GM23248 (cell line): ENCODE measurements at regions not wholly inside any gene's neighbourhood (a gene's known extent, or its start where the extent isn't known, plus 50 kb on each side); places are given as distances from the start of the nearest gene placed in this dataset.

Experiments
- DNase-seq: peaks from one replicate; pipeline ENCODE4 v3.0.0-alpha.2; 2015
- H2AFZ ChIP-seq: fragments of 200-600 bp; sonication (generic); 2 replicates; pipeline ENCODE4 v1.6.1; 2016; ENCODE audit warnings: antibody characterized with exemption
- H3F3A ChIP-seq: fragments of 200-600 bp; sonication (generic); 2 replicates; pipeline ENCODE4 v1.6.1; 2016; ENCODE audit warnings: mild to moderate bottlenecking, antibody characterized with exemption, mixed run types; ENCODE audit not compliant: insufficient read depth
- H3K27ac ChIP-seq: fragments of 200-600 bp; sonication (generic); 2 replicates; pipeline ENCODE4 v1.5.1; 2016; ENCODE audit warnings: mild to moderate bottlenecking
- H3K27me3 ChIP-seq: fragments of 200-600 bp; sonication (generic); replicated peaks from 2 replicates; pipeline ENCODE4 v1.6.1; 2016; ENCODE audit warnings: mild to moderate bottlenecking; ENCODE audit not compliant: insufficient read depth
- H3K36me3 ChIP-seq: fragments of 200-600 bp; sonication (generic); 2 replicates; pipeline ENCODE4 v1.6.1; 2016; ENCODE audit warnings: low read depth, mild to moderate bottlenecking
- H3K4me1 ChIP-seq: fragments of 200-600 bp; sonication (generic); 2 replicates; pipeline ENCODE4 v1.6.1; 2016; ENCODE audit warnings: mild to moderate bottlenecking; ENCODE audit not compliant: insufficient read depth
- H3K4me2 ChIP-seq: fragments of 200-600 bp; sonication (generic); one replicate; pipeline ENCODE4 v1.6.1; 2016; ENCODE audit warnings: mild to moderate bottlenecking; ENCODE audit not compliant: unreplicated experiment
- H3K4me3 ChIP-seq: fragments of 200-600 bp; sonication (generic); 2 replicates; pipeline ENCODE4 v1.5.1; 2016; ENCODE audit warnings: mild to moderate bottlenecking
- H3K79me2 ChIP-seq: fragments of 200-600 bp; sonication (generic); 2 replicates; pipeline ENCODE4 v1.6.1; 2016; ENCODE audit warnings: mild to moderate bottlenecking; ENCODE audit not compliant: insufficient read depth
- H3K9ac ChIP-seq: fragments of 200-600 bp; sonication (generic); 2 replicates; pipeline ENCODE4 v1.6.1; 2016; ENCODE audit warnings: mild to moderate bottlenecking
- H3K9me2 ChIP-seq: fragments of 200-600 bp; sonication (generic); 2 replicates; pipeline ENCODE4 v1.6.1; 2016; ENCODE audit warnings: mixed run types, mild to moderate bottlenecking, moderate library complexity; ENCODE audit not compliant: insufficient read depth
- H3K9me3 ChIP-seq: fragments of 200-600 bp; sonication (generic); one replicate; pipeline ENCODE4 v1.6.1; 2017; ENCODE audit warnings: low read depth
- H4K20me1 ChIP-seq: fragments of 200-600 bp; sonication (generic); 2 replicates; pipeline ENCODE4 v1.6.0; 2016; ENCODE audit not compliant: insufficient read depth
- EZH2 ChIP-seq: fragments of 200-600 bp; sonication (generic); IDR thresholded peaks from 2 replicates; pipeline ENCODE4 v1.6.1; 2018; ENCODE audit warnings: antibody characterized with exemption, mild to moderate bottlenecking; ENCODE audit not compliant: insufficient read depth, poor library complexity, severe bottlenecking
- EZH2phosphoT487 ChIP-seq: fragments of 200-600 bp; sonication (generic); IDR thresholded peaks from 2 replicates; pipeline ENCODE4 v1.6.1; 2018; ENCODE audit warnings: antibody characterized with exemption, moderate library complexity, mild to moderate bottlenecking, low read depth; ENCODE audit not compliant: insufficient read depth
- WGBS, 2 experiments: methylation state at CpG; one replicate each; pipeline ENCODE4 v1.1.6; 2015 to 2017; ENCODE audit warnings: low lambda C conversion rate in 2 of 2, low coverage in 1 of 2; ENCODE audit errors: missing lambda C conversion rate in 2 of 2; 5-methylcytosine and 5-hydroxymethylcytosine counted together
- in situ Hi-C: fragments of 300-500 bp; cut with MboI; formaldehyde crosslinking; loops from 2 replicates; pipeline ENCODE4 v1.15.0; 2020

- Histone ChIP-seq H3K36me3 (no peaks in the 10 kb centered on the region), H3K27me3 (no peaks in the 10 kb centered on the region), H3F3A (peaks cover 13% of the 10 kb centered on the region; the same call in 1 of the 2 replicates), H3K27ac (peak overlapping the region; percentile 88), H3K4me1 (peaks cover 18% of the 10 kb centered on the region), H3K9me3 (no peaks in the 10 kb centered on the region), H2AFZ (peak overlapping the region; percentile 66), H3K9me2 (no peaks in the 10 kb centered on the region), H3K79me2 (no peaks in the 10 kb centered on the region; the same call in 1 of the 2 replicates), H3K4me2 (peak overlapping the region; percentile 40), H3K9ac (peak overlapping the region; percentile 68), H3K4me3 (no peak overlapping the region), H4K20me1 (no peaks in the 10 kb centered on the region)
- in situ Hi-C loops, result no loop called here
- peak; percentile 30 for DNase-seq
- TF ChIP-seq EZH2phosphoT487 (no peak), EZH2 (no peak)
- WGBS, 2 experiments, result 53 to 54% methylated on average over 5 of the region's 5 CpGs
These were observed 215.1 kb upstream of the SFRP2 start for GRCh38 chr4:154004016-154004415.

DNA sequence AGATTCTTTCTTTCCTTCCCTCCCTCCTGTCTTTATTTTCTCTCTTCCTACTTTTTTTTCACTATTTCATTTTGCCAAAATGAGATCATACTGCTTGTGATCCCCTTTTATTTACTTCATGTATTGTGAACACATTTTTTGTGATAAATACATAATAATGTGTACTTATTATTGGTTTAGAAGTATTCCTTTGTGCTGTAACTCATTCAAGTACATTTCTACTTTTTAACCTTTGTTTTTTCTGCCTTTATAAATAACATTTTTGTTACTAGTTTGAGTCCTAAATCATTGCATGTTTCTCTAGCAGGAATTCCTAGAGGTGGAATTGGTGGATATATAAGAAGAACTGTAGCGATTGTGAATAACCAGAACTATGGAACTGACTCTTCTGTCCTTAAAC lies 214.5 kb upstream of the SFRP2 start:
- no peak overlapping the region for H3K9ac ChIP-seq
- in situ Hi-C loops, result no loop called here

GRCh38 chr4:154001193-154001592 lies 212.3 kb upstream of the SFRP2 start:
- no peaks in the 10 kb centered on the region for H3K9me2 ChIP-seq
- no peaks in the 10 kb centered on the region for H3K79me2 ChIP-seq
- DNase-seq, result peak; percentile 13
- H3K27me3 ChIP-seq, result no peaks in the 10 kb centered on the region
- H3K9ac ChIP-seq, result no peak overlapping the region
- H3F3A ChIP-seq, result peaks cover 13% of the 10 kb centered on the region; the same call in 1 of the 2 replicates
- TF ChIP-seq EZH2 (no peak), EZH2phosphoT487 (no peak)
- no peaks in the 10 kb centered on the region for H4K20me1 ChIP-seq
- H3K4me3 ChIP-seq, result no peak overlapping the region
- in situ Hi-C loops, result no loop called here
- no peaks in the 10 kb centered on the region for H3K36me3 ChIP-seq
- H3K4me2 ChIP-seq, result no peak overlapping the region
- no peaks in the 10 kb centered on the region for H3K9me3 ChIP-seq
- no peak overlapping the region for H2AFZ ChIP-seq
- peaks cover 18% of the 10 kb centered on the region for H3K4me1 ChIP-seq
- no peak overlapping the region for H3K27ac ChIP-seq

More for the DNA sequence above, 214.5 kb upstream of the SFRP2 start:
- no peak for DNase-seq
- peaks cover 18% of the 10 kb centered on the region for H3K4me1 ChIP-seq
- WGBS, 2 experiments, result 98 to 100% methylated on average over 1 of the region's 1 CpG
- no peak for TF ChIP-seq EZH2phosphoT487
- TF ChIP-seq EZH2, result no peak
- peaks cover 13% of the 10 kb centered on the region; the same call in 1 of the 2 replicates for H3F3A ChIP-seq
- no peak overlapping the region for H3K4me3 ChIP-seq
- H4K20me1 ChIP-seq, result no peaks in the 10 kb centered on the region
- no peaks in the 10 kb centered on the region; the same call in 1 of the 2 replicates for H3K79me2 ChIP-seq
- H2AFZ ChIP-seq, result no peak overlapping the region
- H3K36me3 ChIP-seq, result no peaks in the 10 kb centered on the region
- H3K27me3 ChIP-seq, result no peaks in the 10 kb centered on the region
- H3K9me2 ChIP-seq, result no peaks in the 10 kb centered on the region
- H3K9me3 ChIP-seq, result no peaks in the 10 kb centered on the region
- no peak overlapping the region for H3K27ac ChIP-seq
- H3K4me2 ChIP-seq, result no peak overlapping the region

DNA sequence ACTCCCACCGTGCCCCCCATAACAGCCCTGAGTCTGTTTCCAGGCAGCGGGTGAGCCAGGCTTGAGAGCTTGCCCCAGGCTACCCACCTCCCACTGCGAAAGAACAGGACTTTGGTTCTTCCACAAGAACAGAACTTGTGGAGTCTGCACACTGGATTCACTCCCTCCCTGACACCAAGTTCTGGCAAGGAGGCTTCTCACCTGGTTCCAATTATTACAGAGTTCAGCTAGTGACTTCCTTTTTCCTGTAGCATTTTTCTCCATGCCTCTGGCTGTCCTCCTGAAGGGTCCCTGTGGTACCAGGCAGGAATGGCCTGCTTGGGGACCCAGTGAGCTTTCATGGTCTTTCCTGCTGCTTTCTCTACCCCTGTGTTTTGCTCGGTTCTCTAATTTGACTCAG lies 208.6 kb upstream of the SFRP2 start:
- Histone ChIP-seq H3K9ac (no peak overlapping the region), H3K79me2 (no peaks in the 10 kb centered on the region), H3F3A (no peaks in the 10 kb centered on the region), H3K4me1 (no peaks in the 10 kb centered on the region), H3K4me2 (no peak overlapping the region), H3K27ac (no peak overlapping the region), H3K4me3 (no peak overlapping the region), H3K9me3 (no peaks in the 10 kb centered on the region), H3K27me3 (no peaks in the 10 kb centered on the region), H4K20me1 (no peaks in the 10 kb centered on the region), H2AFZ (no peak overlapping the region), H3K36me3 (no peaks in the 10 kb centered on the region), H3K9me2 (no peaks in the 10 kb centered on the region)
- in situ Hi-C loops, result no loop called here
- TF ChIP-seq EZH2phosphoT487 (no peak), EZH2 (no peak)
- peak; percentile 24 for DNase-seq
- WGBS, 2 experiments, result 66 to 69% methylated on average over 4 of the region's 4 CpGs

DNA sequence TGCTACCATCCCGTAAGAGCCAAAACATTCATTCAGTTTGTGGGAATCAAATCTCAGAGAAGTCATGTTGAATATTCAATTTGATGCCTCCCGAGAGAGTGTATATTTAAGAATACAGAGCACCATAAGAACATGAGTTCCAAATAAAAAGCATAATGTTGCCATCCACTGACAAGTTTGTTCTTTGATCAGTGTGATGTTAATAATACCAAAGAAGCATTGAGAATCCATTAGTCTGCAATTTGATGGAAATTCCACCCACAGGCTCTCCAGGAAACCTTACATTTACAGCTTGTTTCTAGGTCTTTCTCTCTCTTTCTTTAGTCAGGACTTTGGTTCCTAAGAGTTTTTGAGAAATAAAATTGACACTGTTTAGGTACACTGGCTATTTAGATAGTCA lies 200.6 kb upstream of the SFRP2 start:
- Histone ChIP-seq H3F3A (peaks cover 17% of the 10 kb centered on the region), H3K4me2 (no peak overlapping the region), H3K36me3 (no peaks in the 10 kb centered on the region), H3K4me1 (peaks cover 27% of the 10 kb centered on the region), H4K20me1 (no peaks in the 10 kb centered on the region), H3K9me2 (no peaks in the 10 kb centered on the region), H3K79me2 (no peaks in the 10 kb centered on the region), H3K27me3 (no peaks in the 10 kb centered on the region), H3K4me3 (no peak overlapping the region), H3K9me3 (no peaks in the 10 kb centered on the region), H2AFZ (no peak overlapping the region), H3K27ac (no peak overlapping the region), H3K9ac (no peak overlapping the region)
- WGBS, 2 experiments, result 89 to 95% methylated on average over 2 of the region's 2 CpGs
- no peak for DNase-seq
- in situ Hi-C loops, result no loop called here
- no peak for TF ChIP-seq EZH2phosphoT487
